Endodermal cell (in vitro differentiated cells): ENCODE measurements at regions not wholly inside any gene's neighbourhood (a gene's known extent, or its start where the extent isn't known, plus 50 kb on each side); places are given as distances from the start of the nearest gene placed in this dataset.

ENCODE experiments used
- DNase-seq: peaks from one replicate; pipeline ENCODE4 v3.0.0-alpha.2; 2017
- H3K27ac ChIP-seq: 2 replicates; pipeline ENCODE4 v1.5.1; 2013; ENCODE audit warnings: mild to moderate bottlenecking, low read depth, low read length, moderate library complexity
- H3K27me3 ChIP-seq: 2 replicates; pipeline ENCODE4 v1.6.1; 2013; ENCODE audit warnings: mild to moderate bottlenecking, low read length, moderate library complexity; ENCODE audit not compliant: insufficient read depth, control insufficient read depth, poor library complexity, severe bottlenecking
- H3K36me3 ChIP-seq: 2 replicates; pipeline ENCODE4 v1.7.0; 2013; ENCODE audit warnings: mild to moderate bottlenecking, low read length, moderate library complexity; ENCODE audit not compliant: control insufficient read depth, insufficient read depth
- H3K4me1 ChIP-seq: one replicate; pipeline ENCODE4 v1.7.0; 2013; ENCODE audit warnings: low read length; ENCODE audit not compliant: control insufficient read depth, insufficient read depth
- H3K4me3 ChIP-seq: 2 replicates; pipeline ENCODE4 v1.5.1; 2013; ENCODE audit warnings: mild to moderate bottlenecking, low read length, moderate library complexity
- H3K9ac ChIP-seq: 2 replicates; pipeline ENCODE4 v1.6.1; 2013; ENCODE audit warnings: mild to moderate bottlenecking, low read length, moderate library complexity; ENCODE audit not compliant: poor library complexity, severe bottlenecking; ENCODE audit errors: extremely low read depth
- H3K9me3 ChIP-seq: 2 replicates; pipeline ENCODE4 v1.6.1; 2013; ENCODE audit warnings: mild to moderate bottlenecking, low read length, moderate library complexity; ENCODE audit not compliant: control insufficient read depth
- H3K27ac Mint-ChIP-seq: 2 replicates; pipeline ENCODE4 v1.8.0; 2020; ENCODE audit warnings: mixed read lengths
- H3K27me3 Mint-ChIP-seq: 2 replicates; pipeline ENCODE4 v1.8.0; 2021; ENCODE audit warnings: mild to moderate bottlenecking, mixed read lengths; ENCODE audit not compliant: insufficient read depth
- H3K36me3 Mint-ChIP-seq: 2 replicates; pipeline ENCODE4 v1.8.0; 2020; ENCODE audit warnings: low read depth, mixed read lengths
- H3K4me1 Mint-ChIP-seq: 2 replicates; pipeline ENCODE4 v1.8.0; 2020; ENCODE audit warnings: mixed read lengths
- H3K4me3 Mint-ChIP-seq: 2 replicates; pipeline ENCODE4 v1.8.0; 2020; ENCODE audit warnings: mild to moderate bottlenecking, moderate library complexity, mixed read lengths
- H3K9me3 Mint-ChIP-seq: 2 replicates; pipeline ENCODE4 v1.8.0; 2020; ENCODE audit warnings: mild to moderate bottlenecking, mixed read lengths
- WGBS, 2 experiments: methylation state at CpG; one replicate each; pipeline versions ENCODE4 v1.1.5 to v1.1.7; 2013; ENCODE audit warnings: missing lambda C conversion rate in 2 of 2, mixed read lengths in 1 of 2; ENCODE audit not compliant: insufficient coverage in 1 of 2, insufficient read length in 1 of 2; 5-methylcytosine and 5-hydroxymethylcytosine counted together
- TF ChIP-seq, protein P1 (sequence below): fragments of 200-600 bp; sonication (generic); conservative IDR thresholded peaks from 2 replicates; pipeline ENCODE4 v1.5.0; 2021; ENCODE audit warnings: antibody characterized with exemption, mild to moderate bottlenecking

DNA sequence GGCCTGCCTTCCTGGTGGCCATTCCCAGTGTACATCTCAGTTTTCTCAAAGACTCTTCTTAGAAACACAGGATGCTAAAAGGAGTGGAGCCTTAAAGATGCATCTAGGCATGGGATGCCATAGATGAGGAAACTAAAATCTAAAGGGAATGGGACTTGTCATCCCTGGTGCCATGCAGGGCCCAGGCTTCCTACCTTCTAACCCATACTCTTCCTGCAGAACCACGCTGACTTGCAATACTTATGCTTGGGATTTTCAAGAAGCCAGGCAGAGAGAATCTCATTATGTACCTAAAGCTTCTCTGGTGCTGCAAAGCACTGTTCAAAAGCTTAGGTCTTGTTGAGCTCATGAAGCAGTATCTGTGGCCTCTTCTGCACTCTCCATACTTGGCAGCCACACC, 329.1 kb downstream of the CYRIA start:
- H3K27ac Mint-ChIP-seq: no peak overlapping the region
- peaks cover 15% of the 10 kb centered on the region for H3K4me1 Mint-ChIP-seq
- Histone ChIP-seq H3K36me3 (no peaks in the 10 kb centered on the region), H3K4me3 (no peak overlapping the region), H3K27ac (no peak overlapping the region), H3K9ac (no peak overlapping the region), H3K9me3 (peaks cover 15% of the 10 kb centered on the region), H3K4me1 (peaks cover 13% of the 10 kb centered on the region), H3K27me3 (no peaks in the 10 kb centered on the region)
- peaks cover 14% of the 10 kb centered on the region for H3K27me3 Mint-ChIP-seq
- WGBS, 2 experiments: 95 to 100% methylated on average over 1 of the region's 1 CpG
- H3K9me3 Mint-ChIP-seq: peaks cover 10% of the 10 kb centered on the region
- H3K4me3 Mint-ChIP-seq: no peak overlapping the region
- TF ChIP-seq, protein P1, sequence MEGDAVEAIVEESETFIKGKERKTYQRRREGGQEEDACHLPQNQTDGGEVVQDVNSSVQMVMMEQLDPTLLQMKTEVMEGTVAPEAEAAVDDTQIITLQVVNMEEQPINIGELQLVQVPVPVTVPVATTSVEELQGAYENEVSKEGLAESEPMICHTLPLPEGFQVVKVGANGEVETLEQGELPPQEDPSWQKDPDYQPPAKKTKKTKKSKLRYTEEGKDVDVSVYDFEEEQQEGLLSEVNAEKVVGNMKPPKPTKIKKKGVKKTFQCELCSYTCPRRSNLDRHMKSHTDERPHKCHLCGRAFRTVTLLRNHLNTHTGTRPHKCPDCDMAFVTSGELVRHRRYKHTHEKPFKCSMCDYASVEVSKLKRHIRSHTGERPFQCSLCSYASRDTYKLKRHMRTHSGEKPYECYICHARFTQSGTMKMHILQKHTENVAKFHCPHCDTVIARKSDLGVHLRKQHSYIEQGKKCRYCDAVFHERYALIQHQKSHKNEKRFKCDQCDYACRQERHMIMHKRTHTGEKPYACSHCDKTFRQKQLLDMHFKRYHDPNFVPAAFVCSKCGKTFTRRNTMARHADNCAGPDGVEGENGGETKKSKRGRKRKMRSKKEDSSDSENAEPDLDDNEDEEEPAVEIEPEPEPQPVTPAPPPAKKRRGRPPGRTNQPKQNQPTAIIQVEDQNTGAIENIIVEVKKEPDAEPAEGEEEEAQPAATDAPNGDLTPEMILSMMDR: no peak
- no peaks in the 10 kb centered on the region for H3K36me3 Mint-ChIP-seq
- no peak for DNase-seq

DNA sequence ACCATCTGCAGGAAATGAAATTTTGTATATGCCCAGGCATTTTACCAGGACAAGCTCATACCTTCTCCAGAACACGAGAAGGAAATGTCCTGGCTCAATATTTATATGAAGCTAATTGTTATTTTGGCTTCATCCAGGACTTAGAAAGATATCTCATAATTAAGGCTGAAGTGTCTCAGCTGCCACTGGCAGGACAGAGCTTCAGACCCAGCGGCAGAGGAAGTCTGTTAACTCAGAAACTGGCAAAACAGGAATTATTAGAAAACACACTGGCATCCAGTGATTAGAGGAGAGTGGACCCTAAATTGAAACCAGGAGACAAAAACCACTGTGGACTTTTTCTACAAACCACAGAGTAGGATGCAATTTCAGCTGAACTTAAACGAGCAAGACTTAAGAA, 329.7 kb downstream of the CYRIA start:
- no peak for DNase-seq
- 97 to 100% methylated on average over 2 to 3 of the region's 3 CpGs for WGBS, 2 experiments

DNA sequence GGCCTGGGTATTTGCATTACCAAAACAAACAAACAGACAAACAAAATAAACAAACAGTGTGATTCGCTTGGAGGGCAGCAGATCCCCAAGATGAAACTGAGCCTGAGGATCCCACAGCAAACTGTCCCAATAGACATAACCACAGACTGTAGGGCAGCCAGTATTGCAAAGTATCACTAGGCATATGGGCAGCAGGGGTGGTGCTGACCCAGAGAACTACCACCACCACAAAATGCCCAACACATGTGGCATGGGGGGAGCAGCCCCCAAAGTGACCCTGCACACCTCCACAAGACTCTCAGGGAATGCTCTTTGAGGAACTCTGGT, 330.1 kb downstream of the CYRIA start:
- H3K4me1 ChIP-seq: peaks cover 13% of the 10 kb centered on the region
- Mint-ChIP-seq H3K4me1 (peaks cover 20% of the 10 kb centered on the region), H3K27me3 (peaks cover 14% of the 10 kb centered on the region), H3K36me3 (no peaks in the 10 kb centered on the region), H3K27ac (no peak overlapping the region), H3K4me3 (no peak overlapping the region), H3K9me3 (peaks cover 10% of the 10 kb centered on the region)
- TF ChIP-seq, protein P1: no peak
- WGBS, 2 experiments: 65 to 100% methylated on average over 1 of the region's 1 CpG
- DNase-seq: no peak
- H3K9me3 ChIP-seq: peaks cover 15% of the 10 kb centered on the region
- no peak overlapping the region for H3K27ac ChIP-seq
- H3K27me3 ChIP-seq: no peaks in the 10 kb centered on the region
- H3K4me3 ChIP-seq: peak overlapping the region; percentile 50
- H3K9ac ChIP-seq: no peak overlapping the region
- H3K36me3 ChIP-seq: no peaks in the 10 kb centered on the region

More for the DNA sequence above, 329.7 kb downstream of the CYRIA start:
- no peak overlapping the region for H3K4me3 Mint-ChIP-seq
- Histone ChIP-seq H3K9me3 (peaks cover 15% of the 10 kb centered on the region), H3K9ac (no peak overlapping the region), H3K27ac (no peak overlapping the region), H3K36me3 (no peaks in the 10 kb centered on the region), H3K4me3 (no peak overlapping the region), H3K27me3 (no peaks in the 10 kb centered on the region), H3K4me1 (peaks cover 13% of the 10 kb centered on the region)
- no peaks in the 10 kb centered on the region for H3K36me3 Mint-ChIP-seq
- no peak overlapping the region for H3K27ac Mint-ChIP-seq
- peaks cover 17% of the 10 kb centered on the region for H3K4me1 Mint-ChIP-seq
- TF ChIP-seq, protein P1: no peak
- peaks cover 10% of the 10 kb centered on the region for H3K9me3 Mint-ChIP-seq
- H3K27me3 Mint-ChIP-seq: peaks cover 14% of the 10 kb centered on the region
